ENCODE measurements at regions not wholly inside any gene's neighbourhood (a gene's known extent, or its start where the extent isn't known, plus 50 kb on each side); places are given as distances from the start of the nearest gene placed in this dataset.

- no peak for TF ChIP-seq ZNF274 (IDR thresholded peaks at IDR 0.05; ENCODE audit: low read depth, low read length)
- no peak for TF ChIP-seq YY1 (IDR thresholded peaks at IDR 0.05; ENCODE audit: insufficient read depth, insufficient read length)
- no peak for TF ChIP-seq SUZ12 (IDR thresholded peaks at IDR 0.05; ENCODE audit: extremely low read depth, insufficient read depth, insufficient read length)
These were observed 227.6 kb upstream of the PPP1R2C start for GRCh38 chrX:43005561-43005960.

Data from NT2/D1 (cell line).